ENCODE measurements at regions not wholly inside any gene's neighbourhood (a gene's known extent, or its start where the extent isn't known, plus 50 kb on each side); places are given as distances from the start of the nearest gene placed in this dataset.
"Not testable (repeated sequence)": the region's sequence is repeated elsewhere in the genome, so short reads cannot be mapped to it uniquely, and the experiment has no call there.

DNA sequence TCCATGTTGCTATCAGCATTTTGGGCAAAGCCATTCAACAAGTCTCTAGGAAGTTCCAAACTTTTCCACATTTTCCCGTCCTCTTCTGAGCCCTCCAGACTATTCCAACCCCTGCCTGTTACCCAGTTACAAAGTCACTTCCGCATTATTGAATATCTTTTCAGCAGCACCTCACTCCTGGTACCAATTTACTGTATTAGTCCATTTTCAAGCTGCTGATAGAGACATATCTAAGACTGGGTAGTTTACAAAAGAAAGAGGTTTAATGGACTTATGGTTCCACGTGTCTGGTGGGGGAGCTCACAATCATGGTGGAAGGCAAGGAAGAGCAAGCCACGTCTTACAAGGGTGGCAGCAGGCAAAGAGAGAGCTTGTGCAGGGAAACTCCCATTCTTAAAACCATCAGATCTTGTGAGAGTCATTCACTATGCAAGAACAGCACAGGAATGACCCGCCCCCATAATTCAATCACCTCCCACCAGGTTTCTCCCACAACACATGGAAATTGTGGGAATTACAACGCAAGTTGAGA, 435.6 kb upstream of the GRM7 start:
- Histone ChIP-seq H3K4me2 (ENCODE audit: low read length) (no peak overlapping the region), H3K36me3 (ENCODE audit: insufficient read depth, low read length) (no peaks in the 10 kb centered on the region), H2AFZ (ENCODE audit: low read depth, low read length) (no peak overlapping the region), H3K9me2 (ENCODE audit: insufficient read depth, low read length) (no peaks in the 10 kb centered on the region), H3K9ac (ENCODE audit: low read length) (no peak overlapping the region), H4K20me1 (ENCODE audit: insufficient read depth) (no peaks in the 10 kb centered on the region), H3K4me3 (ENCODE audit: low read length) (no peak overlapping the region), H3K9me3 (ENCODE audit: low read length) (no peaks in the 10 kb centered on the region), H3K27ac (ENCODE audit: low read length) (no peak overlapping the region), H3K79me2 (replicated peaks; ENCODE audit: insufficient read depth, low read length) (no peaks in the 10 kb centered on the region), H3F3A (ENCODE audit: insufficient read depth, low read length, poor library complexity, severe bottlenecking) (no peaks in the 10 kb centered on the region), H3K27me3 (ENCODE audit: insufficient read depth, low read depth, low read length) (no peaks in the 10 kb centered on the region)
- no peak for TF ChIP-seq SMC3 (conservative IDR thresholded peaks at IDR 0.05; ENCODE audit: poor library complexity)
- no peak for TF ChIP-seq EZH2 (IDR thresholded peaks at IDR 0.05; ENCODE audit: borderline replicate concordance, insufficient read depth, low read length, poor library complexity, severe bottlenecking)
- TF ChIP-seq TAF1 (IDR thresholded peaks at IDR 0.05; ENCODE audit: low read depth): no peak
- no peak for TF ChIP-seq MXI1 (conservative IDR thresholded peaks at IDR 0.05; ENCODE audit: poor library complexity, severe bottlenecking)
- TF ChIP-seq POLR2AphosphoS5 (IDR thresholded peaks at IDR 0.05): no peak
- TF ChIP-seq RAD21 (conservative IDR thresholded peaks at IDR 0.05): no peak
- no peak for TF ChIP-seq EP300 (conservative IDR thresholded peaks at IDR 0.05; ENCODE audit: poor library complexity, severe bottlenecking)
- TF ChIP-seq, protein P1, sequence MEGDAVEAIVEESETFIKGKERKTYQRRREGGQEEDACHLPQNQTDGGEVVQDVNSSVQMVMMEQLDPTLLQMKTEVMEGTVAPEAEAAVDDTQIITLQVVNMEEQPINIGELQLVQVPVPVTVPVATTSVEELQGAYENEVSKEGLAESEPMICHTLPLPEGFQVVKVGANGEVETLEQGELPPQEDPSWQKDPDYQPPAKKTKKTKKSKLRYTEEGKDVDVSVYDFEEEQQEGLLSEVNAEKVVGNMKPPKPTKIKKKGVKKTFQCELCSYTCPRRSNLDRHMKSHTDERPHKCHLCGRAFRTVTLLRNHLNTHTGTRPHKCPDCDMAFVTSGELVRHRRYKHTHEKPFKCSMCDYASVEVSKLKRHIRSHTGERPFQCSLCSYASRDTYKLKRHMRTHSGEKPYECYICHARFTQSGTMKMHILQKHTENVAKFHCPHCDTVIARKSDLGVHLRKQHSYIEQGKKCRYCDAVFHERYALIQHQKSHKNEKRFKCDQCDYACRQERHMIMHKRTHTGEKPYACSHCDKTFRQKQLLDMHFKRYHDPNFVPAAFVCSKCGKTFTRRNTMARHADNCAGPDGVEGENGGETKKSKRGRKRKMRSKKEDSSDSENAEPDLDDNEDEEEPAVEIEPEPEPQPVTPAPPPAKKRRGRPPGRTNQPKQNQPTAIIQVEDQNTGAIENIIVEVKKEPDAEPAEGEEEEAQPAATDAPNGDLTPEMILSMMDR (IDR thresholded peaks at IDR 0.05; ENCODE audit: poor library complexity, severe bottlenecking): no peak
- TF ChIP-seq, protein P2, sequence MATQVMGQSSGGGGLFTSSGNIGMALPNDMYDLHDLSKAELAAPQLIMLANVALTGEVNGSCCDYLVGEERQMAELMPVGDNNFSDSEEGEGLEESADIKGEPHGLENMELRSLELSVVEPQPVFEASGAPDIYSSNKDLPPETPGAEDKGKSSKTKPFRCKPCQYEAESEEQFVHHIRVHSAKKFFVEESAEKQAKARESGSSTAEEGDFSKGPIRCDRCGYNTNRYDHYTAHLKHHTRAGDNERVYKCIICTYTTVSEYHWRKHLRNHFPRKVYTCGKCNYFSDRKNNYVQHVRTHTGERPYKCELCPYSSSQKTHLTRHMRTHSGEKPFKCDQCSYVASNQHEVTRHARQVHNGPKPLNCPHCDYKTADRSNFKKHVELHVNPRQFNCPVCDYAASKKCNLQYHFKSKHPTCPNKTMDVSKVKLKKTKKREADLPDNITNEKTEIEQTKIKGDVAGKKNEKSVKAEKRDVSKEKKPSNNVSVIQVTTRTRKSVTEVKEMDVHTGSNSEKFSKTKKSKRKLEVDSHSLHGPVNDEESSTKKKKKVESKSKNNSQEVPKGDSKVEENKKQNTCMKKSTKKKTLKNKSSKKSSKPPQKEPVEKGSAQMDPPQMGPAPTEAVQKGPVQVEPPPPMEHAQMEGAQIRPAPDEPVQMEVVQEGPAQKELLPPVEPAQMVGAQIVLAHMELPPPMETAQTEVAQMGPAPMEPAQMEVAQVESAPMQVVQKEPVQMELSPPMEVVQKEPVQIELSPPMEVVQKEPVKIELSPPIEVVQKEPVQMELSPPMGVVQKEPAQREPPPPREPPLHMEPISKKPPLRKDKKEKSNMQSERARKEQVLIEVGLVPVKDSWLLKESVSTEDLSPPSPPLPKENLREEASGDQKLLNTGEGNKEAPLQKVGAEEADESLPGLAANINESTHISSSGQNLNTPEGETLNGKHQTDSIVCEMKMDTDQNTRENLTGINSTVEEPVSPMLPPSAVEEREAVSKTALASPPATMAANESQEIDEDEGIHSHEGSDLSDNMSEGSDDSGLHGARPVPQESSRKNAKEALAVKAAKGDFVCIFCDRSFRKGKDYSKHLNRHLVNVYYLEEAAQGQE (IDR thresholded peaks at IDR 0.05; ENCODE audit: borderline replicate concordance): no peak

DNA sequence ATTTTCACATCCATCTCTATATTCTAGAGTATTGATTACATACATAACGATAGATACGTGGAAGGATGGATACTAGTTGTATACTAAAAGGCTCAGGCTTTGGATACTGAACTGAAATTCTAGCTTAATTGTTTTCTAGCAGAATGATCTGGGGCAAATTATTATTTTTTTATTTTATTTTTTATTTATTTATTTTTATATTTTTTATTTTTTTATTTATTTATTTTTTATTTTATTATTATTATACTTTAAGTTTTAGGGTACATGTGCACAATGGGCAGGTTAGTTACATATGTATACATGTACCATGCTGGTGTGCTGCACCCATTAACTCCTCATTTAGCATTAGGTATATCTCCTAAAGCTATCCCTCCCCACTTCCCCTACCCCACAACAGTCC, 432.6 kb upstream of the GRM7 start:
- H3K27ac ChIP-seq (ENCODE audit: low read length); H3K9me2 ChIP-seq (ENCODE audit: insufficient read depth, low read length); H3K9ac ChIP-seq (ENCODE audit: low read length); H4K20me1 ChIP-seq (ENCODE audit: insufficient read depth); H3K27me3 ChIP-seq (ENCODE audit: insufficient read depth, low read depth, low read length); H3K36me3 ChIP-seq (ENCODE audit: insufficient read depth, low read length); H3K4me2 ChIP-seq (ENCODE audit: low read length); H2AFZ ChIP-seq (ENCODE audit: low read depth, low read length); H3F3A ChIP-seq (ENCODE audit: insufficient read depth, low read length, poor library complexity, severe bottlenecking); H3K4me3 ChIP-seq (ENCODE audit: low read length); H3K79me2 ChIP-seq (replicated peaks; ENCODE audit: insufficient read depth, low read length); H3K9me3 ChIP-seq (ENCODE audit: low read length): not testable (repeated sequence)

DNA sequence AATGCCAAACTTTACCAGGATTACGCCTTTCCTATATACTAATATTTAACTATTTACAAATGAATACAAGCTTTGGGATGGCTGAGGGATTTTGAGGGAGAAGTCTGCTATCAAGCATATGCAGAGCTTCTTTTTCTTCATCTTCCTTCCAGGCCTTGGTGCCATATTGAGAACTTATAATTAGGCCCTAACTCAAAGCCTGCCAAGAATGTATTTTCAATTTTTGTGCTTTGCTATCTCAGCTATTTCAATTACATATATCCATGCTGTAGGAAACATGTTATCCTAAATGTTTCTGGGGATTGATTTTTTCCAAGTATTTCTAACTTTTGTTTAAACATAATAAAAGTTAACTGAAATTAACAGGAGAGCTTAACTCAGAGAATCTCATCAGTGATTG, 425.0 kb upstream of the GRM7 start:
- Histone ChIP-seq H2AFZ (ENCODE audit: low read depth, low read length) (no peak overlapping the region), H4K20me1 (ENCODE audit: insufficient read depth) (no peaks in the 10 kb centered on the region), H3K27me3 (ENCODE audit: insufficient read depth, low read depth, low read length) (no peaks in the 10 kb centered on the region), H3F3A (ENCODE audit: insufficient read depth, low read length, poor library complexity, severe bottlenecking) (no peaks in the 10 kb centered on the region), H3K4me3 (ENCODE audit: low read length) (no peak overlapping the region), H3K9me3 (ENCODE audit: low read length) (no peaks in the 10 kb centered on the region), H3K27ac (ENCODE audit: low read length) (no peak overlapping the region), H3K4me2 (ENCODE audit: low read length) (no peak overlapping the region), H3K9ac (ENCODE audit: low read length) (no peak overlapping the region), H3K36me3 (ENCODE audit: insufficient read depth, low read length) (no peaks in the 10 kb centered on the region), H3K9me2 (ENCODE audit: insufficient read depth, low read length) (no peaks in the 10 kb centered on the region), H3K79me2 (replicated peaks; ENCODE audit: insufficient read depth, low read length) (no peaks in the 10 kb centered on the region)
- TF ChIP-seq POLR2AphosphoS5 (IDR thresholded peaks at IDR 0.05) (no peak), EZH2 (IDR thresholded peaks at IDR 0.05; ENCODE audit: borderline replicate concordance, insufficient read depth, low read length, poor library complexity, severe bottlenecking) (no peak), MXI1 (conservative IDR thresholded peaks at IDR 0.05; ENCODE audit: poor library complexity, severe bottlenecking) (no peak), RAD21 (conservative IDR thresholded peaks at IDR 0.05) (no peak), TAF1 (IDR thresholded peaks at IDR 0.05; ENCODE audit: low read depth) (no peak)
